Heart left ventricle (tissue), 16 donors: ENCODE measurements at regions not wholly inside any gene's neighbourhood (a gene's known extent, or its start where the extent isn't known, plus 50 kb on each side); places are given as distances from the start of the nearest gene placed in this dataset.

ENCODE experiments used
- ATAC-seq, 4 donors: fragments of 200-7000 bp; cut with Tn5 transposase; one replicate each; pipeline ENCODE4 v1.9.1; 2020 to 2022; ENCODE audit warnings: moderate library complexity in 4 of 4, mild to moderate bottlenecking in 3 of 4, moderate number of reproducible peaks in 1 of 4
- DNase-seq, 5 donors: peaks; one replicate each; pipeline ENCODE4 v3.0.0-alpha.2; 2020
- H3K27ac ChIP-seq, 12 donors: fragments of 200-600 bp; sonication (generic) in 4 of 12; one replicate each; pipeline versions ENCODE4 v1.5.0 to v1.8.0; 2016 to 2022; ENCODE audit warnings: mild to moderate bottlenecking in 2 of 12
- H3K27me3 ChIP-seq, 9 donors: fragments of 200-600 bp; sonication (generic) in 2 of 9; one replicate each; pipeline versions ENCODE4 v1.5.1 to v1.8.0; 2016 to 2022; ENCODE audit warnings: mild to moderate bottlenecking in 3 of 9
- H3K36me3 ChIP-seq, 9 donors: fragments of 200-600 bp; sonication (generic) in 2 of 9; one replicate each; pipeline versions ENCODE4 v1.5.0 to v1.8.0; 2018 to 2022; ENCODE audit warnings: mild to moderate bottlenecking in 2 of 9
- H3K4me1 ChIP-seq, 12 donors: fragments of 200-600 bp; sonication (generic) in 4 of 12; one replicate each; pipeline versions ENCODE4 v1.5.0 to v1.8.0; 2016 to 2022; ENCODE audit warnings: mild to moderate bottlenecking in 3 of 12
- H3K4me3 ChIP-seq, 12 donors: fragments of 200-600 bp; sonication (generic) in 4 of 12; one replicate each; pipeline versions ENCODE4 v1.5.0 to v1.8.0; 2017 to 2022; ENCODE audit warnings: mild to moderate bottlenecking in 9 of 12, moderate library complexity in 4 of 12
- H3K9me3 ChIP-seq, 12 donors: fragments of 200-600 bp; sonication (generic) in 4 of 12; one replicate each; pipeline versions ENCODE4 v1.5.0 to v1.8.0; 2016 to 2022; ENCODE audit warnings: mild to moderate bottlenecking in 1 of 12
- POLR2A ChIP-seq, 2 donors: fragments of 450-650 bp; IDR thresholded peaks; one replicate each; pipeline ENCODE4 v1.6.1; 2017; ENCODE audit warnings: antibody characterized with exemption in 2 of 2, mild to moderate bottlenecking in 2 of 2, moderate library complexity in 2 of 2
- WGBS, 4 donors: extraction: QIAGEN DNeasy Blood & Tissue Kit in 2 of 4; methylation state at CpG; one replicate each; pipeline versions ENCODE4 v1.1.5 to v1.1.7; 2013 to 2018; 5-methylcytosine and 5-hydroxymethylcytosine counted together
- intact Hi-C, 10 donors: fragments of 100-400 bp; cut with DNase I; formaldehyde crosslinking; loops; one replicate each; pipeline versions ENCODE4 v1.11.1 to v1.14.2; 2022
- TF ChIP-seq, protein P1 (sequence below), 12 donors: fragments of 200-600 bp; sonication (generic) in 4 of 12; IDR thresholded peaks; one replicate each; pipeline versions ENCODE4 v1.5.0 to v1.8.0; 2018 to 2022; ENCODE audit warnings: antibody characterized with exemption in 12 of 12, mild to moderate bottlenecking in 5 of 12
- donor health status: ischemic (EF 13 %, LVEDD 7.1; RV severe dilation, severe dysfunction).
- donor health status: healthy with polysubstance abuse.
- donor health status: DM: no; HTN: yes; CAD: no.
- donor health status: DM: no; HTN: no; CAD: no.
- donor health status: ischemic (EF 25% LVEDD 6.9; RV normal size, moderate dysfunction).
- donor health status: ischemic (EF 25% LVEDD 5.7; RV mildly dilated, moderate dysfunction).
- donor health status: healthy.
- donor health status: DM: yes; HTN: yes; CAD: no.
- donor health status: ischemic (EF 35%, LVEDD 5.7; RV mildly dilated, moderate dysfunction).
- donor health status: nonischemic (EF 11% LVEDD 7.7; RV severe dilation, severe dysfunction).
- donor health status: DM: yes; HTN: yes; CAD: no.
- donor health status: PGD.
- donor health status: ischemic (EF 29% LVEDD 5.4; RV normal size, mild dysfunction).
- donor health status: nonischemic (EF 23%, LVEDD 6.1; RV moderate dilation, normal function).

DNA sequence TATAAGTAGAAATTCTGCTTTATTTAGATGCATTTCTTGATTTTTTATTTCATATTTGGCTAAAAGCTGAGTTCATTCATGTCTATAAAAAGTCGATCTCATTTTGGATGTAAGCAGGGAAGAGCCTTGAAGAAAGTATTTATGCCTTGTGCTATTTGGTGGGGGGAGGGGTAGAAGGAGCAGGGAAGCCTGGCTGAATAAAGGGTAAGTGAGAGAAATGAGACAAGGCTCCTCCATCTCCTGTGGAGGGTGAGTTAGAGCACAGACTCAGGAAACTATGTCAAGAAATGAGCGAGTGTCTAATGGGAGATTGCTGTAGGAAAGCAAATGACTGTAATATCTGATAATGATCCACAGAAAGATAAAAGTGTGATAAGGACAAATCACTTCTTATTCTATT lies 121.8 kb upstream of the ATP11B start:
- Histone ChIP-seq H3K9me3 (no peaks in the 10 kb centered on the region), H3K27ac (no peak overlapping the region), H3K36me3 (no peaks in the 10 kb centered on the region), H3K27me3 (peaks cover 0 to 39% (median 8%) of the 10 kb centered on the region in 9 donors), H3K4me3 (no peak overlapping the region), H3K4me1 (no peaks in the 10 kb centered on the region)
- intact Hi-C loops: no loop called here
- TF ChIP-seq, protein P1, sequence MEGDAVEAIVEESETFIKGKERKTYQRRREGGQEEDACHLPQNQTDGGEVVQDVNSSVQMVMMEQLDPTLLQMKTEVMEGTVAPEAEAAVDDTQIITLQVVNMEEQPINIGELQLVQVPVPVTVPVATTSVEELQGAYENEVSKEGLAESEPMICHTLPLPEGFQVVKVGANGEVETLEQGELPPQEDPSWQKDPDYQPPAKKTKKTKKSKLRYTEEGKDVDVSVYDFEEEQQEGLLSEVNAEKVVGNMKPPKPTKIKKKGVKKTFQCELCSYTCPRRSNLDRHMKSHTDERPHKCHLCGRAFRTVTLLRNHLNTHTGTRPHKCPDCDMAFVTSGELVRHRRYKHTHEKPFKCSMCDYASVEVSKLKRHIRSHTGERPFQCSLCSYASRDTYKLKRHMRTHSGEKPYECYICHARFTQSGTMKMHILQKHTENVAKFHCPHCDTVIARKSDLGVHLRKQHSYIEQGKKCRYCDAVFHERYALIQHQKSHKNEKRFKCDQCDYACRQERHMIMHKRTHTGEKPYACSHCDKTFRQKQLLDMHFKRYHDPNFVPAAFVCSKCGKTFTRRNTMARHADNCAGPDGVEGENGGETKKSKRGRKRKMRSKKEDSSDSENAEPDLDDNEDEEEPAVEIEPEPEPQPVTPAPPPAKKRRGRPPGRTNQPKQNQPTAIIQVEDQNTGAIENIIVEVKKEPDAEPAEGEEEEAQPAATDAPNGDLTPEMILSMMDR (IDR thresholded peaks at IDR 0.05): no peak
- no peak for TF ChIP-seq POLR2A (IDR thresholded peaks at IDR 0.05)
- no peak for ATAC-seq
- WGBS, 4 donors: 66 to 78% (median 76%) methylated on average over 2 of the region's 2 CpGs
- DNase-seq: no peak

DNA sequence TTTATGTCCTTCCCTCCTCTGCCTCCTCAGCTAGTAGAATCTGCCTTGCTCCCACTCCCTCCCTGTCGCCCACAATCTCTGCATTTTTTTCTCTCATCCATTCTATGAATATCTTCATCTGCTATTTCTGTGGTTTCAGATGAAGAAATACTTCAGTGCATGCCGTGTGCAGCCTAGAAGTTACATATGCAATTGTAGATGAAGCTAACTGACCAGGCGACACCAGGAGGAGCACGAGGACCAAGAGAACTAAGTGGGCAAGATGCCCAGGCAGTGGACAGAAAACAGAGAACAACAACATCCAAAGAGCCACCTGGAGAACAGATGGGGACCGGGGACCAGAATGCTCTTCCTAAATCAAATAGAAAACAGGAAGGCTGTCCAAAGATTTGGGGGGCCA lies 121.4 kb upstream of the ATP11B start:
- Histone ChIP-seq H3K27me3 (peaks cover 0 to 43% (median 8%) of the 10 kb centered on the region in 9 donors), H3K27ac (no peak overlapping the region), H3K4me3 (no peak overlapping the region), H3K4me1 (no peaks in the 10 kb centered on the region), H3K9me3 (no peaks in the 10 kb centered on the region), H3K36me3 (no peaks in the 10 kb centered on the region)
- no peak for TF ChIP-seq POLR2A (IDR thresholded peaks at IDR 0.05)
- TF ChIP-seq, protein P1 (IDR thresholded peaks at IDR 0.05): no peak
- ATAC-seq (no peak), DNase-seq (no peak)
- 62 to 65% (median 63%) methylated on average over 5 of the region's 5 CpGs for WGBS, 4 donors
- intact Hi-C loops: no loop called here

DNA sequence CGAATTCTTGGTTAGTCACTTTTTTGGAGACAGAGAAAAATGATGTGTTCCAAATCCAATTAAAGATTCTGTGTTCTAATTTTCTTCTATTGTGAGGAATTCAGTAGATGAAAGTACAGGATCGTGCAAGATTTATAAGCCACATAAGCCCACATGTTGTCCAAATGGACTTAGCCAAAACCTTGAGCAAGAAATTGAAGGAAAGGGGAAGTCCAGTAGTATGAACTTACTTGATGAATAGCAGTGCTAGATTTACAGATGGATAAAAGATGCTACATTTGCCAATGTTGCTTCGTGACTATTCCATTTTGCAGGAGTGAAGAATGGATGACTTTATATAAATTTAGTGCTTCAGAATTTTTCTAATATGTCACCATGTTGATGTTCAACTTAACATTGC lies 120.0 kb upstream of the ATP11B start:
- H3K9me3 ChIP-seq: no peaks in the 10 kb centered on the region
- 64 to 79% (median 73%) methylated on average over 3 of the region's 3 CpGs for WGBS, 4 donors
- H3K4me3 ChIP-seq: no peak overlapping the region
- H3K27me3 ChIP-seq: peaks cover 0 to 51% (median 8%) of the 10 kb centered on the region in 9 donors
- H3K27ac ChIP-seq: no peak overlapping the region
- intact Hi-C loops: no loop called here
- no peaks in the 10 kb centered on the region for H3K36me3 ChIP-seq
- no peak for ATAC-seq
- no peak for TF ChIP-seq POLR2A (IDR thresholded peaks at IDR 0.05)
- TF ChIP-seq, protein P1 (IDR thresholded peaks at IDR 0.05): no peak
- no peaks in the 10 kb centered on the region for H3K4me1 ChIP-seq
- no peak for DNase-seq

DNA sequence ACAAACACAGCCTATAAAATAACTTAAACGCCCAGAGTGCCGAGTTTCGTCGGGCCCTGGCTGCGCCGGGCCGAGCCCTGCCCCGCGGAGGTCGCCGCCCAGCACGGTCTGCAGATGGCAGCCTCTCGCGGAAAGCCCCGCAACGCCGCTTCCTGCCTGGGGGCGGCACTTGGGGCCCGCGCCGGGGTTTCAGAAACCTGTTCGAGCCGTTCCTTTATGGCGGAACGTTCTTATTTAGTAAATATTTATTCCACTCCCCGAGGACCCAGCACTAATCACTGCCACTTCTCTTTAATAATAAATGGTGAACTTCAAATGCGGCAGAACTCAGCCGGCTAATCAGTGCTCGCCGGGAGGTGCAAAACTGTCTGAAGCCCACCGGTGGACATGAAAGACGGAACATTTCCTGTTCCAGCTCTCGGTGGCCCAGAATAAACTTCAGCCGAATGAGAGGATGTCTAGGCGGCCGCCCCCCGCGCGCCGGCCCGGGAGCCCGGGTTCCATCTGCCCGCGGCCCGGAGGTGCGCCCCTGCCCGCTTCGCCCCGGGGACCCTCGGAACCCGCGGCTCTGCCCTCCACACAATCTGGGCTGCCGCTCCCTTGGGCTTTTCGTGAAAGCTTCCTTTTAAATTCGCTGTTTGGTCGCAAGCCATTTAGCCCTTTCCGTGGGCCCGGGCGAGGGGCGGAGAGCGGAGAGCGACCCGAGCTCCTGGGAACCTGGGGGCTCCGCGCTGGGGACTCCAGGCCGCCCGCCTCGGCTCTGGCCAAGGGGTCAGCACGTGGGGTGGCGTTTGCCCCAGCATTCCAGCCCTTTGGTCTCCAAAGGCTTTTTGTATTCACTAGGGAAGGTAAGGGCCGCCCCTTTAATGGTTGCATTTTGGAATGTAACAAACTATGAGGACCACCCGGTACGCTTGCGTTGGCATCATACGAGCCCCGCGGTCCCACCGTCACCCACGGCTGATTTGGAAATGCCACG lies 110.8 kb upstream of the ATP11B start:
- H3K27ac ChIP-seq: no peak overlapping the region
- ATAC-seq: peak; percentile 60 to 88 (median 84)
- 1 to 2% (median 1%) methylated on average over 52 to 80 of the region's 80 CpGs for WGBS, 4 donors

More for the DNA sequence above, 110.8 kb upstream of the ATP11B start:
- peaks cover 0 to 56% (median 16%) of the 10 kb centered on the region in 9 donors for H3K27me3 ChIP-seq
- TF ChIP-seq, protein P1 (IDR thresholded peaks at IDR 0.05): peak in 6 of 12 donors; percentile 13 to 46 (median 25)
- TF ChIP-seq POLR2A (IDR thresholded peaks at IDR 0.05): no peak
- H3K4me3 ChIP-seq: peak overlapping the region; percentile 36 to 68 (median 57)
- DNase-seq: peak; percentile 21 to 68 (median 34)
- peaks cover 0 to 16% (median 3%) of the 10 kb centered on the region in 12 donors for H3K4me1 ChIP-seq
- H3K9me3 ChIP-seq: no peaks in the 10 kb centered on the region
- intact Hi-C loops: loop anchor here (1.0 to 10.0 kb wide), 9 partner anchors 428 to 1472 kb away; partner anchors contain the start of gene SOX2 (in 3 of the 10)
- H3K36me3 ChIP-seq: no peaks in the 10 kb centered on the region
